NAMALWA (cell line): ENCODE measurements at regions not wholly inside any gene's neighbourhood (a gene's known extent, or its start where the extent isn't known, plus 50 kb on each side); places are given as distances from the start of the nearest gene placed in this dataset.

Experiments
- DNase-seq: peaks from one replicate; pipeline ENCODE4 v3.0.0-alpha.2; 2015; ENCODE audit warnings: low spot score

DNA sequence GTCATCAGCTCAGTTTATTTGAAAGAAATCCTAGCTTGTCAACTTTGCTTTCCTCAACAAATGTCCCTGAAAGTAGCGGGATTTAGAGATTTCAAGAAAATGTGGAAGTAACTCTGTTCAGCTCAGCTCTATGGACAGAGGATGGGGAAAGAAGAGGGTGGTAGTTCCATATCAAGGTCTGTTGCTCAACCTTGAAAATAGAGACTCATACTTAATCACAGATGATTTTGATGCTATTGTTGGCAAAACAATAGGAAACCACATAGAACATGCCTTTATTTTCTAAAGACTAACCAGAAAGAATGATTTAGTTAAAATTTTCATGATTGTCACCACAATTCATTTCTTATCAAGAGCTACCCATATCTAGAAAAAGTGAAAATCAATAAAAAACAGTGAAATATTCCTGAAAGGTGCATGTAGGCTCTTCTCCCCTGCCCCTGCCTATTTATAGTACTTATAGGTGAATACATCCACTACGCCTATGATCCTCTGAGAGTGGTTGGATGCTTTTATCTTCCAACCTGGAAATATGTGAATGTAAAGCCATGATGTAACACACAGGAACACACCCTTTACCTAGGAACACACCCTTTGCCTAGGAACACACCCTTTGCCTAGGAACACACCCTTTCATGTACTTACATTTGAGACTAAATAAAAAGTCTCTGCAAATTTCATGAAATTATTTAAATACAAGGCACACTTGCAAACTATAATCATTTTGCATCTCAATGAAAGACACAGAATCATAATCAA, 65.8 kb downstream of the ETAA1 start:
- DNase-seq = no peak

DNA sequence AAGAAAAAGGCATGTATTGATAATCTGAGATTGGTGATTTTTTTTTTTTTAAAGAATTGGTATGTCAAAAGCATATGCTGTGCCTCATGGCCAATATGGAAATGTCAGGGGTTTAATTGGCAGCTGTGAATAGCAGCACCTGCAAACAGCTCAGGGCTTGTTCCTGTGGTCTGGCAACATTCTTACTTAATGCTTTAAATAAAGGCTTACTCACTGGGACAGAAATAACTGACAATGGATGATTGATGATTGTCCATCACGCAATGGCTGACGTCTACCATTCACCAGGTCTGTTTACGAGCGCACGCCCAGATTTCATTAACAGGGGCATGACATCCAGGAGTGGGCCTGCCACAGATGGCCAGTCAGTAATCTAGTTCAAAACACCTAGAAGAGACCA, 66.7 kb downstream of the ETAA1 start:
- DNase-seq = peak; percentile 51

DNA sequence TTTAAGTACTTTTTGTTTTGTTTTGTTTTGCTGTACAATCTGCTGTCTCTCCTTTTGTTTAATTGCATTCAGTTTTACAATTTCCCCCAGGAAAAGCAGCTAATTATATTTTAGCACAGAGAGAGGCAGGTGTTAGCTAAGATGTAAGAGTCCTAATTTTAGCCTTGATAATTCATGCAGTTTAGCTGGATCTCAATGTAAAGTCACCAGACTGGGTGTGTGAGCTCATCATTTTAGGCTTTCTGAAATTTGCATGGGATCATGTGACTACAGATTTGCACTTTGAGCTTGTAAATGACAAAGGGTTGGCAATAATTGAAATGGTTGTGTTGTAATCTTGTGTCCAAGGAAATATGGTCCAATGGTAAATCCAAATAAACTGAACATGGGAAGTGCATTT, 68.5 kb downstream of the ETAA1 start:
- peak; percentile 22 for DNase-seq

DNA sequence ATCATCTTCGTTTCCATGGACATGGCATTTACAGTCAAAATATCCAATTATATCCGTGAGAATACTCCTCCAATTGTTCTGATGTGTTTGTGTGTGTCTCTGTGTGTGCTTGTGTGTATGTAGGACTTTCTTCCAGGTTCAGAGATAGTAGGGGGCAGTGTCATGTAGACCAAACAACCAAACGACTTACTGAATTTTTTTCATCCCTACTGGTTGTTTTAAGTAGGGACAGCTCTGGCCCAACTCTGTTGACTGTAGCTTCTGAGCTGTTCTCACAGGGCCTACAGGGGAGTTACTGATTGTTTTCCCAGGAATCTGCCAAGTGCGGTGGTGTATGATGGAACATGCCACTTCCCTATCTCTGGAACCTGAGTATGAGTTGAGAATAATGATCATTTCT, 69.6 kb downstream of the ETAA1 start:
- DNase-seq = no peak

DNA sequence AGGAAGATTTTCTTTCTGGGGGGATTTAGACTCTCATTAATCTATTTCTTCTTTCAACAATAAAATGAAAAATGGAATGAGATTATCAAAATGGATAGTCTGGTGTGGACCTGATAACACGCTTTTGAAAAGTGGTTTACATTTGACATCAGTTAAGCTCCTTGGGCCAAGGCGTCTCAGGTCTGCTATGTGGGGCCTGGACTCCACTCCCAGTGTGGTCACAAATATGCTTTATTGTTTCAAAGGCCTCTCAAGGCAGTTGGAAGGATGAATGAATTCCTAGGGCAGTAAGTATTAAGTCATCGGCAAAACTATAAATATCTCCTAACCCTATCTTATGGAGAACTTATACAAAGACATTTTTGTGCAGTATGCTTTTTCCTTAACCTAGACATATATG, 74.5 kb downstream of the ETAA1 start:
- no peak for DNase-seq

DNA sequence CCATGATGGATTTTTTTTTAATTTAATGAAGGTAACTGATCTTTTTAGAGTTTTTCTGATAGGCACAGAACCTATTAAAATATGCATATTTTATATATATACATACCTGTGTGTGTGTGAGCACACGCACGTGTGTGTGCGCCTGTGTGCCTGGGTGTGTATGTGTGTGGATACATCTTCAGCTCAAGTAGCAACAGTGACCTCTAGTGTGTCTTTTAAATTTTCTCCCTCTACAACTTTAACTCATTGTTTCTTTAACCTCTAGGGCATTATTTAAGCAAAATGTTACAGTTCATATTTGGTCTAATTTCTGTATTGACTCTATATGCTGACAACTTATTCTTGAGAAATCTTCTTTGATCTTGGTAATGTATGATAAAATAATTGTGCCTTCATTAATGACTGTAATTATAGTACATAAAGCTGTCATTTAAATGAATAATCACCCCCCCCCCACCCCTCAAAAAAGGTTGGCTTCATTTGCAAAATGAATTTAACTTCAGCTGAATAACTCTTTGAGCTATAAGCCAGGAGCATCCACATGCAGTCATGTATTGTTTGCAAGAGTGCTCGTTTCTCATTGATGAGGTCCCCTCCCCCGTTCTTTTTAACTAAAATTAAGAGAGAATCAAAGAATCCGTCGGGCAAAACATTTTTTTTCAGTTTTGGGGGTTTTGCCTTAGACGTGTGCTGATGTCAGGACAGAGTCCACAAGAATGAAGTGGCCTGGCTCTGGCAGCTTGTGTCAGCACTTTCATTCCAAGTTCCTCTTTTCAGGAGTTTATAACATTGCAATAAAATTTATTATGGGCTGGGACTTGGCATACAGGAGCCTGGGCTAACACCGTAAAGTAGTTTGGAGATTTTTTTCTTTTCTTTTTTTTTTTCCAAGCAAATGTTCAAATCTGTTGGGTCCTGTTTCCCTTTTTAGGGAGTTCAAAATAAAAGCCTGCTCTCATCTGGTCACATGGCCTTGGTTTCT, 80.0 kb downstream of the ETAA1 start:
- peak; percentile 50 for DNase-seq

DNA sequence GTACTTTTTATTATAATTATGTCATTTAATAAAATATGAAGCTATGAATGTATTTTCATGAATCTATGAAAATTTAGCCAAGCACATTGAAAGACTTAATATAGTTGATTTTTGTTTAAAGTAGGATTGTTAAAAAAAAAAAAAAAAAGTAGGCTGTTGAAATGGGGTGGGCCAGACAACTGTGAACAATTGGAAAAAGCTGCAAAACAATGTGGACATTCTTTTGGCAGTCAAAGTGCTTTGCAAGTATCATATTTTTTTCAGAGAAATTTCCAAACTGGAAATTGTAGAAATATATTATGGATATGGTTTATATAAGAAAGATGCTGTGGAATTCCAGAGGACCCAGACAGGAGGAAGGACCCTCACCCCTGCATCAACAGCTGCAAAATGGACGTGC, 82.1 kb downstream of the ETAA1 start:
- no peak for DNase-seq

DNA sequence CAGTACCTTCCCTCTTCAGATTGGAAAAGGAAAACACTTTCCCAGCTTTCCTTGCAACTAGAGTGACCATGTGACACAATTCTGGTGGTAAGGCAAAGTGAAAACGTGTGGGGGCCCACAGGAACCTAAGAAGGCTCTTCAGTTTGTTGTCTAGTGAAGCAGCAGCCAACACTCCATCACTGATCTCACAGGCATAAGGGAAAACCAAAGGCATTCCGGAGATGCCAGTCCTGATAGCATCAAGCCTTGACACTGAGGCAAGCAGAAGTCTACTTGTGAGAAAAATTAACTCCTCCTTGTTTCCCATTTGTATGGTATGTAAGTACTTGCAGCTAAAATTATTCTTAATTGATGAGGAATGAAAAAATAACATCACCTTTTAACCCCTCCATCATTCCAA, 88.3 kb downstream of the ETAA1 start:
- no peak for DNase-seq

DNA sequence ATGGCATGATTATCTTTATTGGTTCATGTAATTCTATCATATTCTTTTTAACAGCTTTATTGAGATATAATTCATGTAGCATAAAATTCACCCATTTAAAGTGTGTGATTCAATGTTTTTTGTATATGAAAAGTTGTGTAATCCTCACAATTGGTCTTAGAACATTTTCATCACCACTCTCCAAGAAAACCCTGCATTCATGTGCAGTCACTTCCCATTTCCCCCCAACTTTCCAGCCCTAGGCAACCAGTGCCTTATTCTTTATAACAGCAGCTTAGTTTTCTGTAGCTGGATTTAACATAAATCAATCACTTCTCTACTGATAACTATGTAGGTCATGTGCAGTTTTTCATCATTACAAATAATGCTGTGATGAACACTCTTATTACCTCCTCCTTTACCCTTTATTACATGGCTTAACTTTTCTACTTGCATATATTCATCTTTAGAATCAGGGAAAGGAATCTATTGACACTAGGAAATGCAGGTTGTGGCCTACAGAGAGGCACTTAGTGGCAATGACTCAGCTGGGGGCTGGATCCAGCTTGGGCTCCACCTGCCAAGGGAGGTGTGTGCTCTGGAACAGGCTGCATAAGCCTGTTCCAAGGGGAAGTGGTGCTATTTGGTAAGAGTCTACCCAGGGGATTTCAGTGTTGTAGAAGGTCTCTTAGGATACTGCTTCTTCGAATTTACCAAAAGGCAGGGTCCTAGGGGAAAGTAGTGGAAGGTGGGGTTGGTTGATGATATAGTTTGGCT, 89.1 kb downstream of the ETAA1 start:
- DNase-seq = no peak

DNA sequence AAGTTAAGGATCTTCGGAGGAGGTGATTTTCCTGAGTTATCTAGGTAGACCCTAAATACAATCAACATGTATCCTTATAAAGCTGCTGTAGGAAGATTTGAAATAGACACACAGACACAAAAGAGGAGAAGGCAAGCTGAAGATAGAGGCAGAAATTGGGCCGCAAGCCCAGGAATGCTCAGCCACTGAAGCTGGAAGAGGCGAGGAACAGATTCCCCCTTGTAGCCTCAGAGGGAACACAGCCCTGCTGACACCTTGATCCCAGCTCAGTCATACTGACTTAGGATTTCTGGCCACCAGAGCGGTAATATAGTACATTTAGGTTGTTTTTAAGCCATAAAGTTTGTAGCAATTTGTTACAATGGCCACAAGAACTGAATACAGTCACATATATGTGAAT, 90.9 kb downstream of the ETAA1 start:
- no peak for DNase-seq

DNA sequence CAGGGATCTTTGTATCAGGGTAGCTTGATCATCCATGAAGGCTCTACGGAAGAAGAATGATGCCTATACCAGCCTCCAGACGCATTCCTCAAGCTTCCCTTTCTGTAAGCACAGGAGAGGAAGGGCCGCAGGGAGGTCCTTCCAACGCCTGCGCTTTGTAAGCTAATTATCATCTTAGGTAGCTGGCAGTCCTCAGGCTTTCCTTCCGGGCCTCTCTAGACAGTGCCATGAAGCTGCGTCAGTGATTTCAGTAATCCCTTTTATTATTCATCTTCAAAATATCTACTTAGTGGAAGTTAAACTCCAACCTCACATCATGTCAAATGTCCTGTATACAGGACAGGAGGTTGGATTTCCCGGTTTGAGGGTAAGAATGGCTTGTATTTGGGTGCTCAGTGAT, 92.3 kb downstream of the ETAA1 start:
- no peak for DNase-seq

DNA sequence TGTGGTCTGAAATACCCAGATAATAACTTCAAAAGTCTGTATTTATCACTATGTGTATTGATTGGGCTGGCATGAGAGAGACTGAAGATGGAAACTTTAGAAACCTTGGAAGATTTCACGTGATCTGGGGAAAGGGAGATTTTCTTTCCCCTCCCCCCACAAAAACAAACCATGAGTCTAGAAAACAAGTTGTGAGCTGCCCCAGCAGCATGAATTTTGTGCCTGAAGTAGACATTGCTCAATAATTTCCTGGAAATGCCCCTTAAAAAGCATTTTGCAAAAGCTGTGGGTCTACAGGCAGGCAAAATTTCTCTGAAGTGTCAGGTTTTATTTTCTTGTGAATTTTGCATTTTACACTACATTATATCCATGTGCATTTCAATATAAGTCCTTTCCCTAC, 101.8 kb downstream of the ETAA1 start:
- no peak for DNase-seq

DNA sequence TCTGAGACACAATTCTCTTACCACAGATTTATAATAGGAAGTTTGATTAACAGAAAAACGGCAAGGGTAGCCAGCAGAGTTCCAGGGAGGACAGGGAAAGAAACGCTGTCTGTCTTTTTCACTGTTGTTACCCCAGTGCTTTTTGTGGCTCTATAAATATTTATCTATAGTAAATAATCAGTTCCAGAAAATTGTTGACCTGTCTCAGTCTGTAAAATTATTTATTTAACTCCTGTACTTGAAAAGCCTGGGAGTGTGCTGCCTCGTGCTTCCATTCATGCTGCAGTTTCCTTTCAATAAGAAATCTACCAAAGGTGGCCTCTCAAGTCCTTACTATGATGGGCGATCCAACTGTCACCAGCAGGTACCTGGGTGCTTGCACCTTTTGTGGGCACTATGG, 102.9 kb downstream of the ETAA1 start:
- no peak for DNase-seq

DNA sequence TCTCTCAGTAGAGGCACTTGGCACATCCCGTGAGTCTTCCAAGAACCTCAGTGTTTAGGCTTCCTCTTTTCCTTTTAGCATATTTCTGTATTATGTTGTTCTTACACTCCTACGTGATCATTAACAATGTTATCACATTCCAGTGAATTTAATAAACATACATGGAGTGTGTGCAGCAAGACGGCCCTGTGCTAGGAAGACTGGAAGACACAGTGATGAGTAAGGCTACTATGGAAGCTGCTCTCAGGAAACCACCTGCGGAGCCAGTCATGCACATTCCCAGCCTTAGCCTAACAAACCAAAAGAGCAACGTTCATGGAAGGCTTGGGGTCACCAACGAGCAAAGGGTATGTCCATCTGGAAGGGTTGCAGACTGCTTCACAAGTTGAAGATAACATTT, 103.4 kb downstream of the ETAA1 start:
- DNase-seq = no peak

DNA sequence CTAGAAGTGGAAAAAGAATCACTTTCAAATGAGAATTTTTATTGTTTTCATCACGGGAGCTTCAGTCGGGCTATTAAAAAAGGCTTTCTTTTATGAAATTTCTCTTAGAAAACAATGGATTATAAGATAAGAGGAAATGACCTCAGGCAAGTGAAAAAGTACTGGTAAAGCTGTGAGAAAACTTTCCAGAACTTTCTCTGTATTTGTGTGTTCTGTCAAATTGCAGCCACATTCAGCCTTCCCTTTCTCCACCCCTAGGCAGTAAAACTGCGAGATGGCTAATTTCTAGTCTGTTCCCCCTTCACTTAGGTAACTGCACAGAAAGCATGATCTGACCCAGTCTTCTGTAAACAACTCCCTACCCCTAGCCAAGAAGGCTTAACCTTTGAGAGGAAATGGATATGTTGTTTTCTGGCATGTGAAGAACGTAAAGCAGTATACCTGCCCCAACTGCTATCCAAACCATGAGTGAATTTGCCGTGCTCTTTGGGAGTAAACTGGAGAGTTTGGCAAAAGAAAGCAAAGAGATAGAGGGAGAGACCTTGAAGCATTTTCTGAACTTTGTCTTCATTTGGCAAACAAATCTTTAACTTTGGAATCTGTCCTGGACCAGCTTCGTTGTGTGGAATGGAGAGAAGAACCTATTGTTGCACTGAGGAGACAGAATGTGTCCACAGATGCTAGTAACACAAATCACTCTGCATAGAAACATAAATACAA, 105.4 kb downstream of the ETAA1 start:
- no peak for DNase-seq

DNA sequence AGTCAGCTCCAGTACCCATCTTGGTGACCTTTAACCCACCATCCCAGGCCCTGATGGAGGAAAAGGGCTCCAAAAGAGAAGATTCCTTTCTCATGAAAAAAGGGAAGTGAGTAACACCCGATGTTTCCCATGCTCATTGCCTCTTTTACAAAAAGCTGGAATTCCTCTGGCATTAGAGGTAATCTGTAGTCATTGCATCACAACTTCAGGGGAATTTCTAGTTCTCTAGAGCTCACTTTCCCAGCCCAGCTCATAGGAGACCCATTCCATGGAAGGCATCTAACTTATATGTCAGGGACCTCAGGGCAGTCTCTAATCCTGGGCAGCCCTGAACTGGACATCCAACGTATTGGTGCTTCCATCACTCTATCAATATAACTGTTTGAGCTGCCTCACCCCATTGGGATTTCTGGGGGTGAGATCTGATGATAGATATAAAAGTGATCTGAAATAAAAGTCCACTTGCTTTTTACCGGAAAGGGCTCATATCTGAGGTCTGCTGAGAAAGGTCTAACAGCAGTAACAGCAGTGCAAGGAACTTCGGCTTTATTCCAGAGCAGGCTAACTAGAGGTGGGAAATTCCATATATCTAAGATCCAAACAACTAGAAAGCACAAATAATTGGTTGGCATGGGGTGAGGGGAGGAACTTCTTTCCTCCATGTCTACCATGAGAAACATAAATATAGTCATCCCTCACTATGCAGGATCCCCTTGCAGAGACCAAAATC, 106.1 kb downstream of the ETAA1 start:
- no peak for DNase-seq

DNA sequence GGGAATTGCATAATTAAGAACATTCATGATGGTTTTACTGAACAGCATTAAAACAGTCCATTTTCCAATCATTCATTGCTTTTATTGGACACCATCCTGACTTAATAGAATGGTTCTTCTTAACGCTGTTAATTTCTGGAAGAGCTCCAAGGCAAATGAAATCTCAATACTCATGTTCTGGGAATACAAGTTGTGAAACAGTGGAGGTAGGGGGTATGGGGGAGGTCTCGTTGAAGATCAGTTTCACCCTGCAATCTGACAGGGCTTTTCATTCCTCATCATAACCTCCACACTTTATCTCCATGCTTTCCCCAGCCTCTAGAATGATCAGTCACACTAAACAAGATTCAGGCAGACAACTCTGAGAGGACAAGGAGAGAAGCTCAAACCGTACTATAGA, 113.6 kb downstream of the ETAA1 start:
- DNase-seq = no peak

DNA sequence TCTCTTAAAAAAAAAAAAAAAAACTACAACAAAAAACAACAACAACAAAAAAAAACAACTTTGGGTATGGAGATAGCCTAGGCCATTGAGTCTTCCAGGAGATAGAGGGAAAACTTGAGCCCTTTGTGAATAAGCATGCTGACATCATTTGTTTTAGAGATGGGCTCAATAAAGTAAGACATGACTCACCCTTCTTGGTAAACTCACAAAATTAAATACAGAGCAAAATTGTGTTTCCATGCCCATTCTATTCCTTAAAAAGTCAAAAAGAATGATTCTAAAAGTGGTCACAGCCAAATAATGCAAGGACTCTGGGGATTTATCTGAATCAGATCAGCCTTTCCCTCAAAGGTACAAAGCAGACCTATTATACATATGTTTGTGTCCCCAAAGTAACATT, 117.4 kb downstream of the ETAA1 start:
- no peak for DNase-seq

DNA sequence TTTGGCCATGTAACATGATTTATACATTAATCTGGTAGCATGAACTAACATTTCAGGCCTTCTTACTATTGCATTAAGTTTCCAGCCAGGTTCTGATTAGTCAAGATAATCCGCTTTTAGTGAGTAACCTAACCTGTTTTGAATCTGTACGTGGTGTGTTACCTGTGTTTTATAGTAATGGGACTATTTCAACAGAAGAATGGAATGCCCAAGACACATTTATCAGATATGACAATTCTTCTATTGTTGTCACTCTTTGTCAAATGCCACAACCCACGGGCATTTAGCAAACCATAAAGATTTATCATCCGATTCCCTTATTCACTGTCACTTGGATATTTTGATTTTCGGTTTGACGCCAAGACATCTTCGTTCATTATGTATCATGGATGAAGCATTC, 117.9 kb downstream of the ETAA1 start:
- DNase-seq = no peak

DNA sequence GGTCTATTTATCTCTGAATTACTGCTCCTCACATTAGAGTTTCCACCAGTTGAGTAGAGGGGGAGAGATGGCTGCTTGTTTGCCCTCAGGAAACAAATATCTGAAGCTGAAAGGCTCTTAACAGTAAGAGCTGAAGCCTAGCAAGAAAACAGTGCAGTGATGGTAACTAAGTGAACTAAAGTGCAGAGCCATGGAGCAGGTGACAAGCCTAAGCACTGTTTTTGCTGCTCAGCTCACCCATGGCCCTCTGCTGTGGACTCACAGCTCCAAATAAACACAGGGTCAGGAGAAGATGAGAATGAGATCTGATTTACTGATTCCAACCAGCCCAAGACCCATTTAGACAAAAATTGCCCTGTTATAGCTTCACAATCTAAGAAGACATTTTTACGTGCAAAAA, 118.4 kb downstream of the ETAA1 start:
- DNase-seq = no peak

DNA sequence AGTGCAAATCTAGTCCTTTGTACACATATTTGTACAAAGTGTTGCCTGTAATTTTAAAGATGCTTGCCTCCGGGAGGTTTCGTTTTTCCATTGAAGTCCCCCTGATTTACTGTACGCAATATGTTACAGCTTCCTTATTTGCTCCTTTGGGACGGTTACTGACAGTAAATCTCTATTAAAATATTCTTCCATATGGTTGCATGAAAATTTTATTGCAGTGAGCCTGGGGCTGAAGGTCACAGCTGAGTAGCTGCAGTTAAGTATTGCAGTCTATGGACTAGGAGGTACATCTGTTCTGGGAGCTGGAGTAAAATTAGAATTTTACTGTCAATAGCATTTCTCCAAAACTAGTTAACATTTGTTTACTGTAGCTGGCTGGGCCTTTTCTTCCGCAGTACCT, 119.2 kb downstream of the ETAA1 start:
- no peak for DNase-seq
